ENCODE measurements at regions not wholly inside any gene's neighbourhood (a gene's known extent, or its start where the extent isn't known, plus 50 kb on each side); places are given as distances from the start of the nearest gene placed in this dataset.
A peak's percentile ranks its signal among the peaks of the same experiment; 100 is the strongest.

GRCh38 chr5:15008476-15008875 is 136.9 kb upstream of the ANKH start:
- no peaks in the 10 kb centered on the region for H3K27me3 ChIP-seq
- no peaks in the 10 kb centered on the region for H3K79me2 ChIP-seq
- peak; percentile 93 for DNase-seq (ENCODE audit: low spot score)
- peaks cover 23% of the 10 kb centered on the region for H3K4me1 ChIP-seq (ENCODE audit: insufficient read depth)
- no peaks in the 10 kb centered on the region for H3K36me3 ChIP-seq (replicated peaks; ENCODE audit: insufficient read depth, low read depth)
- H3K4me3 ChIP-seq: no peak overlapping the region
- H3K9me3 ChIP-seq (ENCODE audit: low read depth): no peaks in the 10 kb centered on the region
- TF ChIP-seq, protein P1, sequence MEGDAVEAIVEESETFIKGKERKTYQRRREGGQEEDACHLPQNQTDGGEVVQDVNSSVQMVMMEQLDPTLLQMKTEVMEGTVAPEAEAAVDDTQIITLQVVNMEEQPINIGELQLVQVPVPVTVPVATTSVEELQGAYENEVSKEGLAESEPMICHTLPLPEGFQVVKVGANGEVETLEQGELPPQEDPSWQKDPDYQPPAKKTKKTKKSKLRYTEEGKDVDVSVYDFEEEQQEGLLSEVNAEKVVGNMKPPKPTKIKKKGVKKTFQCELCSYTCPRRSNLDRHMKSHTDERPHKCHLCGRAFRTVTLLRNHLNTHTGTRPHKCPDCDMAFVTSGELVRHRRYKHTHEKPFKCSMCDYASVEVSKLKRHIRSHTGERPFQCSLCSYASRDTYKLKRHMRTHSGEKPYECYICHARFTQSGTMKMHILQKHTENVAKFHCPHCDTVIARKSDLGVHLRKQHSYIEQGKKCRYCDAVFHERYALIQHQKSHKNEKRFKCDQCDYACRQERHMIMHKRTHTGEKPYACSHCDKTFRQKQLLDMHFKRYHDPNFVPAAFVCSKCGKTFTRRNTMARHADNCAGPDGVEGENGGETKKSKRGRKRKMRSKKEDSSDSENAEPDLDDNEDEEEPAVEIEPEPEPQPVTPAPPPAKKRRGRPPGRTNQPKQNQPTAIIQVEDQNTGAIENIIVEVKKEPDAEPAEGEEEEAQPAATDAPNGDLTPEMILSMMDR (IDR thresholded peaks at IDR 0.05; ENCODE audit: poor library complexity): no peak
- no peak for TF ChIP-seq EZH2phosphoT487 (IDR thresholded peaks at IDR 0.05; ENCODE audit: low read depth, severe bottlenecking, unreplicated experiment)
- TF ChIP-seq EZH2 (IDR thresholded peaks at IDR 0.05; ENCODE audit: borderline replicate concordance): no peak
- peak overlapping the region; percentile 85 for H3K27ac ChIP-seq
- 22% methylated on average over 8 of the region's 8 CpGs for WGBS (ENCODE audit: low lambda C conversion rate, missing lambda C conversion rate)
- H4K20me1 ChIP-seq (ENCODE audit: insufficient read depth, poor library complexity, severe bottlenecking): no peaks in the 10 kb centered on the region
- H3K9me2 ChIP-seq (replicated peaks; ENCODE audit: insufficient read depth): no peaks in the 10 kb centered on the region
- no peak overlapping the region for H2AFZ ChIP-seq
- no peak overlapping the region for H3K4me2 ChIP-seq

- Histone ChIP-seq H3K27me3 (no peaks in the 10 kb centered on the region), H3K79me2 (no peaks in the 10 kb centered on the region), H3K9me3 (ENCODE audit: low read depth) (no peaks in the 10 kb centered on the region), H3K9me2 (replicated peaks; ENCODE audit: insufficient read depth) (no peaks in the 10 kb centered on the region), H3K4me3 (no peak overlapping the region), H3K27ac (peak overlapping the region; percentile 85), H3K36me3 (replicated peaks; ENCODE audit: insufficient read depth, low read depth) (no peaks in the 10 kb centered on the region), H4K20me1 (ENCODE audit: insufficient read depth, poor library complexity, severe bottlenecking) (no peaks in the 10 kb centered on the region), H2AFZ (no peak overlapping the region), H3K4me2 (no peak overlapping the region), H3K4me1 (ENCODE audit: insufficient read depth) (peaks cover 23% of the 10 kb centered on the region)
- no peak for DNase-seq (ENCODE audit: low spot score)
- no peak for TF ChIP-seq EZH2phosphoT487 (IDR thresholded peaks at IDR 0.05; ENCODE audit: low read depth, severe bottlenecking, unreplicated experiment)
- no peak for TF ChIP-seq EZH2 (IDR thresholded peaks at IDR 0.05; ENCODE audit: borderline replicate concordance)
- TF ChIP-seq, protein P1 (IDR thresholded peaks at IDR 0.05; ENCODE audit: poor library complexity): no peak
- 79% methylated on average over 4 of the region's 4 CpGs for WGBS (ENCODE audit: low lambda C conversion rate, missing lambda C conversion rate)
Observed at GRCh38 chr5:15007646-15008045, 136.1 kb upstream of the ANKH start.

GRCh38 chr5:15004506-15004905 is 132.9 kb upstream of the ANKH start:
- Histone ChIP-seq H3K79me2 (no peaks in the 10 kb centered on the region), H4K20me1 (ENCODE audit: insufficient read depth, poor library complexity, severe bottlenecking) (no peaks in the 10 kb centered on the region), H2AFZ (no peak overlapping the region), H3K4me3 (no peak overlapping the region), H3K9me3 (ENCODE audit: low read depth) (no peaks in the 10 kb centered on the region), H3K4me2 (no peak overlapping the region), H3K9me2 (replicated peaks; ENCODE audit: insufficient read depth) (no peaks in the 10 kb centered on the region), H3K27ac (no peak overlapping the region), H3K4me1 (ENCODE audit: insufficient read depth) (peaks cover 15% of the 10 kb centered on the region), H3K27me3 (no peaks in the 10 kb centered on the region), H3K36me3 (replicated peaks; ENCODE audit: insufficient read depth, low read depth) (no peaks in the 10 kb centered on the region)
- TF ChIP-seq EZH2 (IDR thresholded peaks at IDR 0.05; ENCODE audit: borderline replicate concordance) (no peak), EZH2phosphoT487 (IDR thresholded peaks at IDR 0.05; ENCODE audit: low read depth, severe bottlenecking, unreplicated experiment) (no peak)
- TF ChIP-seq, protein P1 (IDR thresholded peaks at IDR 0.05; ENCODE audit: poor library complexity): no peak
- no peak for DNase-seq (ENCODE audit: low spot score)

DNA sequence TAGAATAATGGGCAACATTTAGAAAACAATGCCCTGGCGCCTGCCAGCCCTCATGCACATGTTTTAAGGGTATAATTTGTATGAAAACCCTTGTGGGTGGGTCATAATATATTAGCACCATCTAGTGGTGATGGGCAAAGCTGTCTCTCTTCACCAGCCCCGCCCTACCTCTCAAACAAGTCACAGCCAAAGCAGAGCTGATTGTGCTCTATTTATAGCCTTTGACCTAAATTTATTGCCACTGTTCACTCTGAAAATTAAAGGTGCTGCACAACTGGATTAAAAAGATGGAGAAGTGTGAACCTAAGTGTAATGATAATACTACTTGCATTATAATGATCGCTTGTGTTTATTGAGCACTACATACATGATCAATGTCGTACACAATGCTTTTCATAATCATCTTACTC is 131.9 kb upstream of the ANKH start:
- DNase-seq (ENCODE audit: low spot score): peak; percentile 78
- Histone ChIP-seq H3K27me3 (no peaks in the 10 kb centered on the region), H3K4me2 (no peak overlapping the region), H4K20me1 (ENCODE audit: insufficient read depth, poor library complexity, severe bottlenecking) (no peaks in the 10 kb centered on the region), H3K36me3 (replicated peaks; ENCODE audit: insufficient read depth, low read depth) (no peaks in the 10 kb centered on the region), H3K9me3 (ENCODE audit: low read depth) (no peaks in the 10 kb centered on the region), H3K9me2 (replicated peaks; ENCODE audit: insufficient read depth) (no peaks in the 10 kb centered on the region), H3K4me3 (no peak overlapping the region), H3K4me1 (ENCODE audit: insufficient read depth) (peaks cover 8% of the 10 kb centered on the region), H3K79me2 (no peaks in the 10 kb centered on the region), H2AFZ (no peak overlapping the region), H3K27ac (no peak overlapping the region)
- WGBS (ENCODE audit: low lambda C conversion rate, missing lambda C conversion rate): 51% methylated on average over 4 of the region's 4 CpGs
- no peak for TF ChIP-seq EZH2 (IDR thresholded peaks at IDR 0.05; ENCODE audit: borderline replicate concordance)
- TF ChIP-seq, protein P1 (IDR thresholded peaks at IDR 0.05; ENCODE audit: poor library complexity): peak; percentile 76
